Activated CD4-positive, alpha-beta T cell treated with anti-CD3 and anti-CD28 coated beads, Interleukin-2, amount 50 U/mL, for 16 hours (primary cell): ENCODE measurements at regions not wholly inside any gene's neighbourhood (a gene's known extent, or its start where the extent isn't known, plus 50 kb on each side); places are given as distances from the start of the nearest gene placed in this dataset.
"Not testable (repeated sequence)": the region's sequence is repeated elsewhere in the genome, so short reads cannot be mapped to it uniquely, and the experiment has no call there.

Experiments
- DNase-seq: peaks from one replicate; pipeline ENCODE4 v3.0.0-alpha.2; 2020

- no peak for DNase-seq
These were observed 554.4 kb downstream of the RAB28 start for GRCh38 chr4:12929784-12930183.

- no peak for DNase-seq
These were observed 555.4 kb downstream of the RAB28 start for GRCh38 chr4:12928751-12929150.

DNA sequence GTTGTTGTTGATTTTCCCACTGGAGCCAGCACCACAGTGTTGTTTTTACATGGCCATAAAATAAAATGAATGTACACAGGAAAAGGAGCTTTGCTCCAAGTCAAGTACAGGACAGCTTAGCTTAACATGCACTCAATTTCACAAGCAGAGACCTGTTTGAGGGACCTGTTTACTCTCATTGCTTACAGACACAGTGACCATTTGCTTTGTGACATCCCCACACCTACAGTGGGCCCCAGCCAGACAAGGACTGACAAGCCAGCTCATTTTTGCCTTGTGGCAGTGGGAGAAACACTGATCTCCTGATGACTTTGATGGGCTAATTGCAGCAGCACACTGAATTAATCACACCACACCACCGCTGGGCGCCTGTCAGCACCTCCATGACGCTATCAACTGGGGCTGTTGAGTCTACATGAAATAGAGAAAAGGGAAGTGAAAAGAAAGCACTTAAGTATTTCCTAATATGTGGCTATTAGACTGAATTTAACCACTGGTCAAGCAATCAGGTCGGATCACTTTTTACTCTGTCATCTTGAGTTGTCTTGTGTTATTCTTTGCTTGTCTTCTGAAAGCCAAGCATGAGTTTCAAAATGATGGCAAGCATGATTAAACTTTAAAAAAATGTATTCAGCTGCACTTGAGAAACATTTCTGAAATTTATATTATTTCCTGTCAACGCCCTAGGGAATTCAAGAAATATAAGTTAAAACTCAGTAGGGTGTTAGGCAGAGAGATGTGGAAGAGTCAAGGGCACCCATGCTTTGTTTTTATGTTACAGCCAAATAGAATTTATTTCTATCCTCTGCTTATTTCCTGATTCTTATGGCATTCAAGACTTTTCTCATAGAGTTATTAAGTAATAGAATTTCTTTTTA lies 557.7 kb downstream of the RAB28 start:
- DNase-seq: no peak

DNA sequence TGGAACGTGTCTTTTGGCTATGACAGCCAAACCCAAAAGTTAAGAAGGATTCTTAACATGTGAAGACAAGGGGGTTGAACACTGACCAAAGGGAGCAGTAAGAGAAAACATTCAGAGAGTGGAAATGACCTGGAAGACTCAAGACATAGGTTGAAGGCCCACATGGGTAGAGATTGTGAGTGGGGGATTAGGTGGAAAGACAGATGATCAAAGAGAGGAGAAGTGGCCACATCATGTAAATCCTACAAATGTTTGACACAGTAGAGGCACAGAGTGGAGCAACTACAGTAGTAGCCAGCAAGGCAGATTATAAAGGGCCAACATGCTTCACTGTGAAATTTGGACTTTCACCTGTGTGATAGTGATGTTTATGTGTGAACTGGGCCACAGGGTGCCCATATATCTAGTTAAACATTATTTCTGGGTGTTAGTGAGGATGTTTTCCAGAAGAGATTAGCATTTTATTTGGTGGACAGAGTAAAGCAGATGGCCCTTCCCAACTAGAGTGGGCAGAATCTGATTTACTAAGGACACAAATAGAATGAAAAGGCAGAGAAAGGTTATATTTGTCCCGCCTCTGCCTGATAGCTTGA lies 559.3 kb downstream of the RAB28 start:
- no peak for DNase-seq

DNA sequence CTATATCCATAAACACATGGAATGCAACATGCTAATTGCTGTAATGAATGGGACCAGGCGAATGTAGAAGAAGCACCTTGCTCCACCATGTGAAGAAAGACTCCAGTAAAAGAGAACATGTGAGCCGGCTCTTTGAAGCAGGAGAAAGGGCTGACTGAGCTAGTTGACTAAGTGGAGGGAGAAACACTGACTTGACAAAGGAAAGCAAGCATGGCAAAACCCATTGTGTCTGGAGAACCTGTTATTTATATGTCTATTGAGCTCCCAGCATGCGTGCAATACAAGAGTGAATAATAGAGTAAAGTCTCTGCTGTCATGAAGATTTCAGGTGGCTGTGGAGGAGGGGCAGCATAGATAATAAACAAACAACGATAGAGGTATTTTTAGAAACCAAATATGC lies 559.9 kb downstream of the RAB28 start:
- DNase-seq: no peak

DNA sequence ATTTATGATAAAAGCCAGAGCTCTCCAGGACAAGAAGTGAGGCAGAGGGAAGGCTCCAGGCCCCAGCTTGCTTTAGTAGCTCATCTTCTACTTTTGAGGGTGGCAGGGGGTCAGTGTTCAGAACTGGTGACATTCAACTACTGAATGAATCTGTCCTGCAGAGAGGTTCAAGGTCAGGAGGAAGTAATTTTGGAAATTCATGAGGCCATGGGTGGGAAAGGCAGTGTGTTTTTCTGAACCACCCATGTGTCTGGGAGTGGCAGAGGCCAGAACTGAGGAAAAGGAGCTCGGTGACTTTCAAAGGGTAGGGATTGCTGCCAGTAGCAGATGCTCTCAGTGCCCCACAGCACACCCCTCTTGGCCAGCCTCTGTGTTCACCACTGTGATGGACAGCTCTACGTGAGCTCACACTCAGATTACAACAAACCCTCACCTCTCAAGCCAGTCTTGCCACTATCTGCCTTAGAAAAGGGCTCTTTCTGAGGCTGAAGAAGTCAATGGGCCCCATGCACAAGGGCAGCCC lies 571.2 kb downstream of the RAB28 start:
- no peak for DNase-seq

DNA sequence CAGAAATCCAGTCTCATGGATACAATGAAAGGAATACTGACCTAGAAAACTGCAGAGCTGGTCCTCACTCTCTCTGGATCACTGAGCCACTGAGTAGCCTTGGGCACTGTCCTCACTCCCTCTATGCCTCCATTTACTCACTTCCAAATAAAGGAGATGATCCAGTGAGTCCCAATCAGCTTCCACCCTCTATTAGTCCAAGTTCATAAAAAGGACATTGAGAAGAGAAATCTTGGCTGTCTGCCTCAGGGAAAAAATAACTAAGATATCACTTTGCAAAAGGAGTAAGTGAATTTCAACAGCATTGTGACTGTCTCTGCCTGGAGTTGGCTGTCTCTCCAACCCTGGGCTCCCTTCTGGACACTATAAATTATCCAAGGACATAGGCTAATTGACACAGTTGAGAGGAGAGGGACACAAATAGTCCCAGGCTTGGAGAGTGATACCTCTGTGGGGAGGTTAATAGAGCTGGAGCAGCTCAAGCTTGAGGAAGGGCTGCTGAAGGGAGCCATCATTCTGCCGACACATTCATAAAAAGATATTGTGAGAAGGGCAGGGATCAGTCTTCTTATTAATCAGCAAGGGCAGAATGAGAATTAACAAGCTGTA lies 572.3 kb downstream of the RAB28 start:
- no peak for DNase-seq

DNA sequence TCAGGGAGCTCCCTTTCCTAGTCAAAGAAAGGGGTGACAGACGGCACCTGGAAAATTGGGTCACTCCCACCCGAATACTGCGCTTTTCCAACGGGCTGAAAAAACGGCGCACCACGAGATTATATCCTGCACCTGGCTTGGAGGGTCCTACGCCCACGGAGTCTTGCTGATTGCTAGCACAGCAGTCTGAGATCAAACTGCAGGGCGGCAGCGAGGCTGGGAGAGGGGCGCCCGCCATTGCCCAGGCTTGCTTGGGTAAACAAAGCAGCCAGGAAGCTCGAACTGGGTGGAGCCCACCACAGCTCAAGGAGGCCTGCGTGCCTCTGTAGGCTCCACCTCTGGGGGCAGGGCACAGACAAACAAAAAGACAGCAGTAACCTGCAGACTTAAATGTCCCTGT lies 580.5 kb downstream of the RAB28 start:
- not testable (repeated sequence) for DNase-seq

- DNase-seq: no peak
These were observed 581.4 kb downstream of the RAB28 start for GRCh38 chr4:12902735-12903134.

DNA sequence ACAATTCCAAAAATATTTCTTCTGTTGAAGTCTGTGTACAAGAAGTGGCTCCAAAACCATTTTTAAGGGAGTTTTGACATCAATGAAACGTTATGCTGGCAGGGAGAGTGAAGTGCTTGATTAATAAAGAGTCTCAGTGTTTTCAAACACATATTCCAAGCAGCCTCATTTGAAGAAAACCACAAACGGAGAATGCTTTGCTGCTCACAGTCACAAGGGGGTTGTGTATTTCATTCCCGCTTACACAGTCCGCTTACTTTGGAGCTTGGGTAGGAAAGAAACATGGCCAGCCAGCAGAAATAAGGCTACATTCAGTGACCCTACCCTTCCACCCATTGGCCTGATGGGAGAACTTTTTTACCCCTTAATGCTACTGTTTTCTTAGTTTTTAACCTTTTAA lies 586.2 kb downstream of the RAB28 start:
- DNase-seq: no peak

DNA sequence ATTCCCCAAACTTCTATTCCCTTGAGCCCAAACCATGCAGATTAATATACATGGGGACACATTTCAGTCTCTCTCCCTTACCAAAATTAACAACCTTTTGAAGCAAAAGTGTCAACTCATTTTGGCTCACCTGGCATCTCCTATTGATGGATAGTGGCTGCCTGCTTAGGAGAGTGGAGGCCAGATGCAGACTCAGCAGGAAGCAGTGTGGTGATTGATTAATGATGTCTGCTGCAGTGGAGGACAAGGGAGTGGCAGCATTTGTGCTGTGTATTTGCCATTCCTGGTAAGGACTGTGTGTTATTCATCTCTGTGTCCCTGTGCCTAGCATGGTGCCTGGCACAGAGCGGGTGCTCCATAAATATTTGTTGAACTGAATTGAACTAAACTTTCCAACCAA lies 590.1 kb downstream of the RAB28 start:
- DNase-seq: no peak

DNA sequence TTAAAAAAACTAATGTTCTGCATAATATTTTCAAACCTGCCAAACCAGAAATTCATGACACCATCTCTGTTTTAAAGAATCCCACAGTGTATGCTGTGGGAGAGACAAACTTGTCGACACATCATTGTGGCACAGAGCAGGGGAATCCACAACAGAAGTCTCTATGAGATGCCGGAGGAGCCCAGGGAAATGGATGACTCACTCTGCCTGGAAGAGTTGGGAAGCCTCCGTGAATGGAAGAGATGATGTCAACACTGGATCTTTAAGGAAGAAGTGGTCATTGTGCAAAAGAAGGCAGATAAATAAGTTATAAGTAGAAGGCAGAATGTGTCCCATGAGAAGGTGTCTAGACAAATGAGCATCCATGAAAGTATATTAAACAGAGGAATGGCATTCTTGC lies 595.1 kb downstream of the RAB28 start:
- DNase-seq: no peak

- DNase-seq: no peak
These were observed 599.0 kb downstream of the RAB28 start for GRCh38 chr4:12884846-12885796.

DNA sequence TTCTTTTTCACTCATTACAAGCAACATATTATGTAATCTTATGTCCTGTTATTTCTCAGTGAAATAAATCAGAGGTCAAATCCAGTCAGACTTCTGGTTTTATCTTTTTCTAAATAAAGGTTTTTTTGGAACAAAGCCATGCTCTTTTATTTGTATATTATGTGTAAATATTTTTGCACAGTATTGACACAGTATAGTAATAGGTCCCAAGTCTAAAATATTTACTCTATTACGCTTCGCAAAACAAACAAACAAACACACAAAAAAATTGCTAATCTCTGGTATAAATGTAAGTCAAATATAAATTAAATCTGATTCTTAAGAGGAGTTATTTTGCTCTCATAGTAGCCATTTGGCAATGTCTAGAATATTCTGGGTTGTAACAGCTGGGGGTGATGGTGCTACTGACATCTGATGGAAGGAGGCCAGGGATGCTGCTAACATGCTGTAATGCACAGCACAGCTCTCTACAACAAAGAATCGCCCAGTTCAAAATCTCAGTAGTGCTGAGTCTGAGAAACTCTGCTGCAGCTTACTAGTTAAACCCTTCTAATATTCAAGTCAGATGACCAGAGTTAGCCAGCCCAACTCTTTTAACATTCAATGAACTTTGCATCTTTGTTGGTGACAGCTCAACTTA lies 602.1 kb downstream of the RAB28 start:
- DNase-seq: no peak

DNA sequence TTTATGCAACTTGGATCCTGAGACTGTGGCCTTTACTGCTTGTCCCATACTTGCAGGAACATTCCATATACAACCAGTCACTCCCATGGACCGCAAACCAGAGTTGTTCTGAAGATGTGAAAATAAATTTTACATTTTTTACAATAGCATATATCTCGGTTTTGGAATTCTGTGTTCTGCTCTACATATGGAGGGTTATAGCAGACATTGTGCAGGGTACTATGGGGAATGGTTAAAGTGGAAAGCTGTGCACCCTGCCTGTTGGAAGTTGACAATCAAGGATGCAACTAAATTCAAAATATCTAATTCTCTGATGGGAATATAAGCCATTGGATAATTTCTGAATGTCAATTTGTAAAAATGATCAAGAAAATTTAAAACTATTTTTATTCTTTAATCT lies 603.3 kb downstream of the RAB28 start:
- no peak for DNase-seq

- DNase-seq: no peak
These were observed 604.6 kb downstream of the RAB28 start for GRCh38 chr4:12879496-12879895.

DNA sequence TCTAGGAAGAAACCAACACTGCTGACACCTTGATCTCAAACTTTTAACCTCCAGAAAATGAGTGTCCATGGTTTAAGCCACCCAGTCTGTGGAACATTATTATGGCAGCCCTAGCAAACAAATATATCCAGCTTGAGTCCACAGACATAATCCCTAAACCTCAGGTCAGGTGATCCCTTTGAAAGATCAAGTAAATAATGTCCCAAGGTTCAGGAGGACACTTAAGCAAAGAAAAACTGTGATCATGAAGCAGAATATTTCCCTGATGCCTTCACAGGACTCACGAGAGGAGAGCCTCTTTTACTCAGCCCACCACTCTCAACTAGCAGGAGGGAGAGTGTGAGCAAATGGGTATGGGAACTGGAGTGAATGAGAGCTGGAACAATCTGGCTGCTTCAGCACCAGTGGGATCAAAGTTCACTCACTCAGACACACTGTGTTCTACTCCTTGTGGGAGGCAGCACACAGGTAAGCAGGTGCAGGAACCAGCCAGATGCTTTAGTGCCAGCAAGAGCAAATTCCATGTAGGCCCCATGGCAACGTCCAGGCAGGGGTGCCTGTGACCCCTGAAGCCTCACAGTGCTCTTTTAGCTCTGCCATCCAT lies 608.4 kb downstream of the RAB28 start:
- no peak for DNase-seq

GRCh38 chr4:12873351-12873750 lies 610.8 kb downstream of the RAB28 start:
- DNase-seq: no peak

DNA sequence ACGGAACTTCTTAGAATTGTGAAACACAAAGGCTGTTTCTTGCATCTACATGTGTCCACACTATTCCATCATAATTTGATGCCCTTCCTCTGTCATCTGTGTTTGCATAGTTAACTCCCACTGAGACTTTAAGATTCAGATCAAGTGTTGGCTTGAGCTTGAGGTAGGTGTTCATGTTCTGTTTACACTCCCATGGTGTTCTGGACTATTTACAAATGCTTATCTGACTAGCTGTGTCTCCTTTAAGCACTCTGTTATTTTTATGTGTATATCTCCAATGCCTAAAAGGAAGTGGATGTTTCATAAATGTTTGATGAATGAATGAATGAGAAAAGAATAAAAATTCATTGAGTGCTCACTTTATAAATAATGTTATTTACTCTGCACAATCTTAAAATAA lies 622.7 kb downstream of the RAB28 start:
- DNase-seq: no peak

- peak; percentile 14 for DNase-seq
These were observed 631.5 kb downstream of the RAB28 start for GRCh38 chr4:12852338-12853307.

DNA sequence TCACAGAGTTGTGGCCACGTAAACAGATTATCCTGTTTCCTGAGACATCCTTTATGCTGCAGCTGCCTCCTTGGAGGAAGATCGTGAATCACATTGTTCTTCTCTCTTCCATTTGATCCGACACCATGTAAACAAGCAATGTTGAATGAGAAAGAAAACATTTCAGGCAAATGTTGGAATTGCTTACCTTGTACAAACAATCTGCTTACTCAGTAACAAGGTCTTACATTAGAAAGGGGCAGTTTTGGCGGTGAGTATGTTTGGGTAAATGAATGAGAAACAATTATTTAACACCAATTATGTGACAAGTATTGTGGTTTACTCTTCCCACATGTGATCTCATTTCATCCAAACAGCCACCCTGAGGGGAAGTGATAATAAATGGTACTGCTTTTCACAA lies 637.8 kb downstream of the RAB28 start:
- DNase-seq: no peak
